ENCODE measurements at regions not wholly inside any gene's neighbourhood (a gene's known extent, or its start where the extent isn't known, plus 50 kb on each side); places are given as distances from the start of the nearest gene placed in this dataset.

- no peak overlapping the region for H3K4me3 Mint-ChIP-seq (ENCODE audit: unreplicated experiment)
- TF ChIP-seq, protein P1, sequence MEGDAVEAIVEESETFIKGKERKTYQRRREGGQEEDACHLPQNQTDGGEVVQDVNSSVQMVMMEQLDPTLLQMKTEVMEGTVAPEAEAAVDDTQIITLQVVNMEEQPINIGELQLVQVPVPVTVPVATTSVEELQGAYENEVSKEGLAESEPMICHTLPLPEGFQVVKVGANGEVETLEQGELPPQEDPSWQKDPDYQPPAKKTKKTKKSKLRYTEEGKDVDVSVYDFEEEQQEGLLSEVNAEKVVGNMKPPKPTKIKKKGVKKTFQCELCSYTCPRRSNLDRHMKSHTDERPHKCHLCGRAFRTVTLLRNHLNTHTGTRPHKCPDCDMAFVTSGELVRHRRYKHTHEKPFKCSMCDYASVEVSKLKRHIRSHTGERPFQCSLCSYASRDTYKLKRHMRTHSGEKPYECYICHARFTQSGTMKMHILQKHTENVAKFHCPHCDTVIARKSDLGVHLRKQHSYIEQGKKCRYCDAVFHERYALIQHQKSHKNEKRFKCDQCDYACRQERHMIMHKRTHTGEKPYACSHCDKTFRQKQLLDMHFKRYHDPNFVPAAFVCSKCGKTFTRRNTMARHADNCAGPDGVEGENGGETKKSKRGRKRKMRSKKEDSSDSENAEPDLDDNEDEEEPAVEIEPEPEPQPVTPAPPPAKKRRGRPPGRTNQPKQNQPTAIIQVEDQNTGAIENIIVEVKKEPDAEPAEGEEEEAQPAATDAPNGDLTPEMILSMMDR (IDR thresholded peaks at IDR 0.05), result no peak
- H3K9me3 Mint-ChIP-seq (ENCODE audit: low read depth), result no peaks in the 10 kb centered on the region
- H3K27ac Mint-ChIP-seq (ENCODE audit: unreplicated experiment), result no peak overlapping the region
- peaks cover 1% of the 10 kb centered on the region for H3K27me3 Mint-ChIP-seq (ENCODE audit: low read depth)
- DNase-seq (ENCODE audit: low spot score), result no peak
- H3K4me1 Mint-ChIP-seq (ENCODE audit: low read depth), result peaks cover 13% of the 10 kb centered on the region
- no peaks in the 10 kb centered on the region for H3K36me3 Mint-ChIP-seq (ENCODE audit: low read depth)
Measured at GRCh38 chr5:109533751-109534272, 124.0 kb upstream of the PJA2 start.

- DNase-seq (ENCODE audit: low spot score), result no peak
- no peaks in the 10 kb centered on the region for H3K36me3 Mint-ChIP-seq (ENCODE audit: low read depth)
- peaks cover 1% of the 10 kb centered on the region for H3K27me3 Mint-ChIP-seq (ENCODE audit: low read depth)
- H3K4me3 Mint-ChIP-seq (ENCODE audit: unreplicated experiment), result no peak overlapping the region
- H3K4me1 Mint-ChIP-seq (ENCODE audit: low read depth), result peaks cover 13% of the 10 kb centered on the region
- H3K9me3 Mint-ChIP-seq (ENCODE audit: low read depth), result no peaks in the 10 kb centered on the region
- no peak overlapping the region for H3K27ac Mint-ChIP-seq (ENCODE audit: unreplicated experiment)
- TF ChIP-seq, protein P1 (IDR thresholded peaks at IDR 0.05), result no peak
Measured at GRCh38 chr5:109532773-109533364, 123.1 kb upstream of the PJA2 start.

DNA sequence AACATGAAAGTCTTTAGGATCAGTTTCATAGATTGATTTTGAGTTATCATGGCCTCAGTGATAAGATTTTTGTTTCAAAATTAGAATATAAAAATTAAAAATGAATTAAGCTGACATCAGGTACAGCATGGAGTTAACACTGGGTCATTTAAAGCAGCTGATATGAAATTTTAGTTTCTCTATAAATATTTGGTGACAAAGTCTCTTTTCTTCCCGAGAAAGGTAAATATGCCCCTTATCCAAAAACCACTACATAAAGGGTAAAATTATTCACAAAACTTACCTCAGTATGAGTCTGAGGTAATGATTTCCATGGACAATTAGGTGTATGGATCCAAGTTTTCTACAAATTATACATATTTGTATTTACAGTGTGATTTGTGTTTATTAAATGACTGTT, 121.5 kb upstream of the PJA2 start:
- no peak overlapping the region for H3K4me3 Mint-ChIP-seq (ENCODE audit: unreplicated experiment)
- H3K4me1 Mint-ChIP-seq (ENCODE audit: low read depth), result peaks cover 13% of the 10 kb centered on the region
- H3K36me3 Mint-ChIP-seq (ENCODE audit: low read depth), result no peaks in the 10 kb centered on the region
- TF ChIP-seq, protein P1 (IDR thresholded peaks at IDR 0.05), result no peak
- H3K27ac Mint-ChIP-seq (ENCODE audit: unreplicated experiment), result no peak overlapping the region
- no peaks in the 10 kb centered on the region for H3K9me3 Mint-ChIP-seq (ENCODE audit: low read depth)
- DNase-seq (ENCODE audit: low spot score), result no peak
- H3K27me3 Mint-ChIP-seq (ENCODE audit: low read depth), result peaks cover 1% of the 10 kb centered on the region

DNA sequence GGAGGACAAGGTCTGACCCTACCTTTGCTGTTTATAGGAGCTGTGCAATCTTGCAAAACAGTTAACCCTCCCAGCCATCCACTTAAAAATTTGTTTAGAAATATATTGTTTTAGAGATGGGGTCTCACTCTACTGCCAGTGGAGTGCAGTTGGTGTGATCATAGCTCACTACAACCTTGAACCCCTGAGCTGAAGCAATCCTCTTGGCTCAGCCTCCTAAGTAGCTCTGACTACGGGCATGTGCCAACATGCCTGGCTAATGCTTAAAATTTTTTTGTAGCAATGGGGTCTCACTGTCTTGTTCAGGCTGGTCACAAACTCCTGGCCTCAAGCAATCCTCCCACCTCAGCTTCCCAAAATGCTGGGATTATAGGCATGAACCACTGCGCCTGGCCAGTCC, 120.2 kb upstream of the PJA2 start:
- Mint-ChIP-seq H3K9me3 (ENCODE audit: low read depth) (no peaks in the 10 kb centered on the region), H3K4me1 (ENCODE audit: low read depth) (peaks cover 13% of the 10 kb centered on the region), H3K27ac (ENCODE audit: unreplicated experiment) (no peak overlapping the region), H3K27me3 (ENCODE audit: low read depth) (no peaks in the 10 kb centered on the region), H3K36me3 (ENCODE audit: low read depth) (no peaks in the 10 kb centered on the region), H3K4me3 (ENCODE audit: unreplicated experiment) (no peak overlapping the region)
- DNase-seq (ENCODE audit: low spot score), result no peak
- TF ChIP-seq, protein P1 (IDR thresholded peaks at IDR 0.05), result no peak

GRCh38 chr5:109529520-109529919, 119.7 kb upstream of the PJA2 start:
- H3K27me3 Mint-ChIP-seq (ENCODE audit: low read depth), result no peaks in the 10 kb centered on the region

More at GRCh38 chr5:109529520-109529919, 119.7 kb upstream of the PJA2 start:
- Mint-ChIP-seq H3K4me3 (ENCODE audit: unreplicated experiment) (no peak overlapping the region), H3K4me1 (ENCODE audit: low read depth) (peaks cover 13% of the 10 kb centered on the region), H3K27ac (ENCODE audit: unreplicated experiment) (no peak overlapping the region), H3K9me3 (ENCODE audit: low read depth) (no peaks in the 10 kb centered on the region), H3K36me3 (ENCODE audit: low read depth) (no peaks in the 10 kb centered on the region)
- TF ChIP-seq, protein P1 (IDR thresholded peaks at IDR 0.05), result no peak
- DNase-seq (ENCODE audit: low spot score), result no peak

Measured in chondrocyte (in vitro differentiated cells).